ENCODE measurements at regions not wholly inside any gene's neighbourhood (a gene's known extent, or its start where the extent isn't known, plus 50 kb on each side); places are given as distances from the start of the nearest gene placed in this dataset.
"Not testable (repeated sequence)": the region's sequence is repeated elsewhere in the genome, so short reads cannot be mapped to it uniquely, and the experiment has no call there.

GRCh38 chr2:37770797-37771196 lies 99.4 kb upstream of the CDC42EP3 start:
- Histone ChIP-seq H3K27ac (peak overlapping the region in 1 of 2 donors; percentile 16), H3K27me3 (replicated peaks; ENCODE audit: insufficient read depth) (no peaks in the 10 kb centered on the region), H3K36me3 (no peaks in the 10 kb centered on the region), H3K4me1 (replicated peaks) (no peaks in the 10 kb centered on the region), H3K4me3 (no peak overlapping the region), H3K9me3 (no peaks in the 10 kb centered on the region)
- no peak for DNase-seq (ENCODE audit: low spot score)
- TF ChIP-seq POLR2AphosphoS5 (IDR thresholded peaks at IDR 0.05) (no peak), POLR2A (IDR thresholded peaks at IDR 0.05) (no peak)
- TF ChIP-seq, protein P1, sequence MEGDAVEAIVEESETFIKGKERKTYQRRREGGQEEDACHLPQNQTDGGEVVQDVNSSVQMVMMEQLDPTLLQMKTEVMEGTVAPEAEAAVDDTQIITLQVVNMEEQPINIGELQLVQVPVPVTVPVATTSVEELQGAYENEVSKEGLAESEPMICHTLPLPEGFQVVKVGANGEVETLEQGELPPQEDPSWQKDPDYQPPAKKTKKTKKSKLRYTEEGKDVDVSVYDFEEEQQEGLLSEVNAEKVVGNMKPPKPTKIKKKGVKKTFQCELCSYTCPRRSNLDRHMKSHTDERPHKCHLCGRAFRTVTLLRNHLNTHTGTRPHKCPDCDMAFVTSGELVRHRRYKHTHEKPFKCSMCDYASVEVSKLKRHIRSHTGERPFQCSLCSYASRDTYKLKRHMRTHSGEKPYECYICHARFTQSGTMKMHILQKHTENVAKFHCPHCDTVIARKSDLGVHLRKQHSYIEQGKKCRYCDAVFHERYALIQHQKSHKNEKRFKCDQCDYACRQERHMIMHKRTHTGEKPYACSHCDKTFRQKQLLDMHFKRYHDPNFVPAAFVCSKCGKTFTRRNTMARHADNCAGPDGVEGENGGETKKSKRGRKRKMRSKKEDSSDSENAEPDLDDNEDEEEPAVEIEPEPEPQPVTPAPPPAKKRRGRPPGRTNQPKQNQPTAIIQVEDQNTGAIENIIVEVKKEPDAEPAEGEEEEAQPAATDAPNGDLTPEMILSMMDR (IDR thresholded peaks at IDR 0.05) = no peak
- intact Hi-C loops (cut with DNase I) = no loop called here
- WGBS = 80% methylated on average over 2 of the region's 2 CpGs

- Histone ChIP-seq H3K4me1 (replicated peaks) (no peaks in the 10 kb centered on the region), H3K27ac (peak overlapping the region; percentile 16 to 36), H3K36me3 (no peaks in the 10 kb centered on the region), H3K4me3 (no peak overlapping the region), H3K9me3 (no peaks in the 10 kb centered on the region), H3K27me3 (replicated peaks; ENCODE audit: insufficient read depth) (no peaks in the 10 kb centered on the region)
- no peak for TF ChIP-seq POLR2A (IDR thresholded peaks at IDR 0.05)
- TF ChIP-seq POLR2AphosphoS5 (IDR thresholded peaks at IDR 0.05) = no peak
- TF ChIP-seq, protein P1 (IDR thresholded peaks at IDR 0.05) = no peak
- intact Hi-C loops (cut with DNase I) = no loop called here
- 48% methylated on average over 3 of the region's 3 CpGs for WGBS
- no peak for DNase-seq (ENCODE audit: low spot score)
These were observed 100.2 kb upstream of the CDC42EP3 start for GRCh38 chr2:37771600-37772088.

DNA sequence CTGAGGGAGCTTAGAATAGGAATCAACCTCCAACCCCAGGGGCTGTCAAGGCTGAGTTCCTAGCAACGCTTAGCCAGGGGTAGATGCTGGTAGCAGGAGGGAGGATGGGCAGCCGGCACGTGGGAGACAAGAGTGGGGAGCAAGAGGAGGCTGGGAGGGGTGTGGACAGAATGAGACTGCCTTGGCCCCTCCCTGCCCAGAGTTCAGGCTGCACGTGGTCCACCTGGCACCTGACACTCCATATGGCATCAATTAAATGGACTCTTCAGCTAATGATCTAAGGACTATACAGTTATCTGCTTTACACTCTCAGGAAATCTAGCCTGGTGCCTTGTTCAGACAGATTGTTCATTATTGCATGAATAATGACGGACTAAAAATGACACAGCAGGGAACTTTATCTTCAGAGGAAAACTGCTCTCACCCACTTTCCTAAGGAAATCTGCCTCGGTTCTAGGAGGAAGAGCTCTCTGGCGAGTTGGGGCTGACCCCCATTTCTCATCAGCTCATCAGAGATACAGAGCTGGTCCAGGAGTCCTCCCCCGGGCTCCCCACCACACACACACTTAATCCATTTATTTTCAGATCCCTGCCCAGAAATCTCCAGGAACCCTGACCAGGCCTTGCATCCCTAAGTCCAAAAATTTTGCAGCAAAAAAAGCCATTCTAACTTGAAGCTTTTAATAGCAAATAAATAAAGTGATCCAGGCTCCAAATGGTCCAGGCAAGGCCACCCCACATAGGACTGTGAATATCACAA lies 102.1 kb upstream of the CDC42EP3 start:
- no peak overlapping the region for H3K27ac ChIP-seq
- H3K9me3 ChIP-seq = no peaks in the 10 kb centered on the region
- no peak for TF ChIP-seq POLR2AphosphoS5 (IDR thresholded peaks at IDR 0.05)
- no peak for TF ChIP-seq POLR2A (IDR thresholded peaks at IDR 0.05)
- TF ChIP-seq, protein P1 (IDR thresholded peaks at IDR 0.05) = no peak
- no peaks in the 10 kb centered on the region for H3K4me1 ChIP-seq (replicated peaks)
- H3K27me3 ChIP-seq (replicated peaks; ENCODE audit: insufficient read depth) = no peaks in the 10 kb centered on the region
- 70% methylated on average over 8 of the region's 8 CpGs for WGBS
- no peak for DNase-seq (ENCODE audit: low spot score)
- H3K36me3 ChIP-seq = no peaks in the 10 kb centered on the region
- H3K4me3 ChIP-seq = no peak overlapping the region
- intact Hi-C loops (cut with DNase I) = no loop called here

DNA sequence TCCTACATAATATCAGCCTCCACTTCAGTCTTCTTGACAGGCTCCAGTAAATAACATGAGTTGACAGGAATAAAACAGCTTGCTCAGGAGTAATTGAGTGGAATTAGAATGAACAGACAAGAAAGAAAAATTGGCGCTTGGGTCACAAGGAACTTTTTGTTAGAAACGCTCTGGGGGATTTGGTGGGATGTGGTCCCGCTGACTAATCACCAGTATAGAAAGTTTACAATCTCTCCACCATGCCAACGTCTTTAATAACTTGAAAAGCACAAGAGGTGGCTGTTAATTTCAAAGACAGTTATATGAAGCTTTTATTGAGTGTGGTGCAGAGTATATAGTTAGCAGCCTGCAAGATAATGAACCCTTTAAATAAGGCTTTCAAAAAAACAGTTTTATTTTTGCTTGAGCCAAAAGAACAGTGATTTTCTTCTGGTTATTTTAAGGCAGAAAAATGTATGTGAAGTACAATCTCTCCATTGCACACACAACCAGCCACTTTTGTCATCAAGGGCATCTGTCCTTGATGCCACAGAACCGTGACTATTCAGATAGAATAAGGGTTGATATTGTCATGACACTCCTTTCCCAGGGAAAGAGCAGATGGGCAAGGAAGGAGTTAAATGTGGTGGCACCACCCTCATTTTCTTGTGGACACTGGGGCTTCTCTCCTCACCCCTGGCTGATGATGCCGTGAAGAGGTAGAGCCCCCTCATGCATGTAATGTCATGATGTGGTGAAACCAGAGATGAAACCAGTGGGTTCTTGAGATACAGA lies 102.9 kb upstream of the CDC42EP3 start:
- H3K4me1 ChIP-seq (replicated peaks) = not testable (repeated sequence)
- 47% methylated on average over 6 of the region's 6 CpGs for WGBS
- H3K27ac ChIP-seq = peak overlapping the region; percentile 69 to 77

DNA sequence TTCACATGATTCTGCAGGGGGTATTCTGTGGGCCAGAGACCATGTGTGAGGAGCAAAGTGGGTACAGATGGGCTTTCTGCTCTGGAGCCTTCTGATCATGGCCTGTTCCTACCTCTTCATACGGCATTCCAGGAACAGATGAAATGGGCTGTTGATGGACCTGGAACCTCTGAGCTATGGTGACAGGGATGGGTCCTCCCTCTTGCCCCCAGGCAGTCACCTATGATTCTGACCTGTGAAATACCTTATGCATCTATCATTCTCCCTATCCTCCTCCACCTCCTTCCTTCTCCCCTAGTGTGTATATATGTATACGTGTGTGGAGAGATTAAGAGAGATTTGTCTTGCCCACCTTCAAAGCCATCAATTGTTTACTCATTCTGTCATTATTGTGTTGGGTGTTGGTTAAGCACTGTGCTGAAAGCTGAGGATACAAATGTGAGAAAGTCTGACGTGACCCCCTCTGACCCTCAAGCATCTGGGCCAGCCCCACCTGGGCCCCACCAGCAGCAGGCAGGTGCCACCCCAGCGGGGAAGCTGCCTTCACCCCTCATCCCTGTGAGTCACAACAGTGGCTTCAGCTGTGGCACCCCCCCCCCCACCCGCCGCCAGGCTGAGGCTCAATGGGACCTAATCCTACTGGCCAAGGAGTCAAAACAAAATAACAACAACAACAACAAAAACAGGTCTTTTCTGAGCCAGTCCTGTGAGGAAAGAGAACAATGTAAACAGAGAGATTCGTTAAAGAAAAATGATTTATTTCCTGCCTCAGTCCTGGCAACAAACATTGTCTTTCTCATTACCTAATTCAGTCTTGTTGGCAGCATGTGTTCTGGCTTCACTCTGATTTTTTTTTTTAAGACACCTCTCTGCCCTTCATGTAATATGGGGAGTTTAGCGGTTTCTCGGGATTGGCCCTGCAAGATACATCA lies 103.8 kb upstream of the CDC42EP3 start:
- Histone ChIP-seq H3K27me3 (replicated peaks; ENCODE audit: insufficient read depth) (no peaks in the 10 kb centered on the region), H3K4me1 (replicated peaks) (no peaks in the 10 kb centered on the region), H3K9me3 (no peaks in the 10 kb centered on the region), H3K27ac (peak overlapping the region; percentile 69 to 77), H3K36me3 (no peaks in the 10 kb centered on the region), H3K4me3 (no peak overlapping the region)
- TF ChIP-seq POLR2A (IDR thresholded peaks at IDR 0.05) (no peak), POLR2AphosphoS5 (IDR thresholded peaks at IDR 0.05) (peak; percentile 54)
- 35% methylated on average over 9 of the region's 9 CpGs for WGBS
- intact Hi-C loops (cut with DNase I) = loop anchor here (5.0 kb wide), 1 partner anchor 93 kb away; no protein-coding TSS in a partner anchor
- DNase-seq (ENCODE audit: low spot score) = peak; percentile 24

More for the DNA sequence above, 102.9 kb upstream of the CDC42EP3 start:
- H3K4me3 ChIP-seq; H3K9me3 ChIP-seq; H3K36me3 ChIP-seq; intact Hi-C loops (cut with DNase I); H3K27me3 ChIP-seq (replicated peaks; ENCODE audit: insufficient read depth); DNase-seq (ENCODE audit: low spot score): not testable (repeated sequence)

Data from prostate gland (tissue), 2 donors.